ENCODE measurements at regions not wholly inside any gene's neighbourhood (a gene's known extent, or its start where the extent isn't known, plus 50 kb on each side); places are given as distances from the start of the nearest gene placed in this dataset.
"Not testable (repeated sequence)": the region's sequence is repeated elsewhere in the genome, so short reads cannot be mapped to it uniquely, and the experiment has no call there.

DNA sequence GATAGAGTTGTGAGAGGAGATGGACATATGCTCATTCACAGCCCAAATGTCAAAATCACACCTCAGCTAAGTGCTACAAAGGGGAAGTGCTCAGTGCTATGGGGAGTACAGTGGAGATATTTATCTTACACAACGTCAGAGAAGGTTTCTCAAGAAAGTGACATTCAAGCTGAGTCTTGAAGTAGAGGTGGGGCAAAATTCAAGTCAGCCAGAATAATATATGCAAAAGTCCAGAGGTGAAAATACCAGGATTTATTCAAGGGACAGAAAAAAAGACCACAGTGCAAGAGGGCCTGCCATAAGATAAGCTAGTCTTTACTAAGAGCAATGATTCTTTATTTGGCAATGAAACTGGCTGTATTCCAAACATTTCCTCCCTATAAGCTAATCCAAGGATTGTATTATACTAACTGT, 327.8 kb upstream of the PIK3R1 start:
- DNase-seq (ENCODE audit: low spot score), result no peak

GRCh38 chr5:67886761-67887160, 328.8 kb upstream of the PIK3R1 start:
- DNase-seq (ENCODE audit: low spot score), result no peak

GRCh38 chr5:67880876-67881275, 334.7 kb upstream of the PIK3R1 start:
- no peak for DNase-seq (ENCODE audit: low spot score)

- no peak for DNase-seq (ENCODE audit: low spot score)
These were observed 335.1 kb upstream of the PIK3R1 start for GRCh38 chr5:67880511-67880805.

GRCh38 chr5:67879620-67880510, 335.7 kb upstream of the PIK3R1 start:
- DNase-seq (ENCODE audit: low spot score), result no peak

- no peak for DNase-seq (ENCODE audit: low spot score)
These were observed 336.6 kb upstream of the PIK3R1 start for GRCh38 chr5:67878933-67879332.

GRCh38 chr5:67876371-67876770, 339.2 kb upstream of the PIK3R1 start:
- no peak for DNase-seq (ENCODE audit: low spot score)

DNA sequence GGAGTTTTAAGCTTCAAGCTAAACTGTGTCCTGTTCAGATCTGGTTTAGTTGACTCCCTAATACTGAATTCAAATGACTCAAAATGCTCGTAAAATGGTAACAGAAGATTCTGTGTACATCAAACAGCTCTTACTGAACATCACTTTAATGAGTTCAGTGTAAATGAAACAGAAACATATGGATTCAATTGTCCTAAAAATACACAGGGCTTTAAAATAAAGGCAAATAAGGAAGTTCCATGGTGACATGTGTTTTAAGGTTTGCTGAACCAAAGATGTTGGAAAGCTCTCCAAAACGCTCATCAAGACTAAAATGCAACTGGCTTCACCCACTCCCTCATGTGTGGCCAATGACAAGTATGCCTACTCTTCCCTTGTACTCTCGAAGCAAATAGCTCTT, 340.0 kb upstream of the PIK3R1 start:
- DNase-seq (ENCODE audit: low spot score), result no peak

DNA sequence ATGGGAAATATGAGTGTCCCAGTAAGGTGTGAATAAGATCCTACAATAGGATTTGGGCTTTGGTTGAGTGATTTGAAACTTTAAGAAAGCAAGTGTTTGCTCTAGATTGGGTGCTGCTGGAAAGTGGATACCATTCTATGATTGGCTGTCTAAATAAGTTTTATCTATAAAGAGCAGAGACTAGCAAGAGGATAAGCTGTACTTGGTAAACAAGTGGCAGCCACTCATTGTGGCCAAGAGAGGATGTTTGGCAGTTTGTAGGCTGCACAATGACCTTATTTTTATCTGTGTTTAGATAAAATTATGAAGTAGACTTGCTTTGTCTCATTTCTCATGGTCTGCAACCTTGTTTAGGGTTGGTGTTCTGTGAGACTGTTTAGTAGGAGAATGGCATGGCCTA, 341.6 kb upstream of the PIK3R1 start:
- DNase-seq (ENCODE audit: low spot score), result no peak

DNA sequence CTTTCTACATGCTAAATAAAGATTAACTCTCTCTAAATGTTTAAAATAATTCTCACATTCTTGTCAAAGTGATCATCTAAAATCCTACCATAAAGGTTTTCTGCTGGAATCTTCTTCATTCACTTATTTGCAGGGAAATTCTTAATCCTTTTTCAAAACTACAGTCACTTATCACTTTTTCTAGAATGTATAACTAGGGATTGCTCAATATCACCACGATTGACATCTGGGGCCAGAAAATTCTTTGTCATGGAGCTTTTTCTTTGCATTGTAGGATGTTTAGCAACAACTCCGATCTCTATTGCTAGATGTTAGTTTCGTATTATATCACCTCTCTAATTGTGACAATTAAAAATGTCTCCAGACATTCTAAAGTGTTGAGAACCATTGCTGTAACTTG, 344.9 kb upstream of the PIK3R1 start:
- DNase-seq (ENCODE audit: low spot score), result no peak

DNA sequence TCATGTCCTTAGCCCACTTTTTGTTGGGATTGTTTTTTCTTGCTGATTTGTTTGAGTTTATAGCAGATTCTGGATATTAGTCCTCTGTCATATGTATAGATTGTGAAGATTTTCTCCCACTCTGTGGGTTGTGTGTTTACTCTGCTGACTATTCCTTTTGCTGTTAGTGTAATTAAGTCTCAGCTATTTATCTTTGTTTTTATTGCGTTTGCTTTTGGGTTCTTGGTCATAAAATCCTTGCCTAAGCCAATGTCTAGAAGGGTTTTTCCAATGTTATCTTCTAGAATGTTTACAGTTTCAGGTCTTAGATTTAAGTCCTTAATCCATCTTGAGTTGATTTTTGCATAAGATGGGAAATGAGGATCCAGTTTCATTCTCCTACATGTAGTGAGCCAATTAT, 351.2 kb upstream of the PIK3R1 start:
- not testable (repeated sequence) for DNase-seq (ENCODE audit: low spot score)

GRCh38 chr5:67858471-67859031, 357.0 kb upstream of the PIK3R1 start:
- DNase-seq (ENCODE audit: low spot score), result no peak

GRCh38 chr5:67857502-67857901, 358.1 kb upstream of the PIK3R1 start:
- no peak for DNase-seq (ENCODE audit: low spot score)

DNA sequence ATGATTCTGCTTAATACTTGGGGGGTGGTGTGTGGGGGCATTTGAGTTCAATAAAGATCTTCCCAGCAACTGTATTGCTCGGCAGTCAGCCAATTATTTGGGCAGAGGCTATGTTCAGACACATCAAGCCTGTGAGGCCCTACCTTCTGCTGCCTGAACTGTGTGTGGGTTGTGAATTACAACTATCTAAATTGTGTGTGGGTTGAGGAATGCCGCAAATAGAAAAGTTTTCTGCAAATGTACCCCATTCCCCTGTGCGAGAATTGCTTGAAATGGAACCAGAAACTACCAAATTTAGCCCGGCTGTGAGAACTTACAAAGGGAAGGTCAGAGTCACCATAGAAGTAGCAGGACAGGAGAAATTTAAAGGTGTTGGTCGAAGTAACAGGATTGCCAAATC, 360.0 kb upstream of the PIK3R1 start:
- DNase-seq (ENCODE audit: low spot score), result no peak

DNA sequence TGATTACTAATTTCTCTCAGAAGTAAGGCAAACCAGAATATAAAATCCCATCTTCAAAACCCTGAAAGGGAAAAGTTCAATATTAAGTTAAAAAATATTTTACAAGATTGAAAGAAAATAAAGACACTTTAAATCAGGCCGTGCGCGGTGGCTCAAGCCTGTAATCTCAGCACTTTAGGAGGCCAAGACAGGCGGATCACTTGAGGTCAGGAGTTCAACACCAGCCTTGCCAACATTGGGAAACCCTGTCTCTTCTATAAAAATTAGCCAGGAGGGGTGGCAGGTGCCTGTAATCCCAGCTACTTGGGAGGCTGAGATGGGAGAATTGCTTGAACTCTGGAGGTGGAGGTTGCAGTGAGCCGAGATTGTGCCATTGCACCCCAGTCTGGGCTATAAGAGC, 364.6 kb upstream of the PIK3R1 start:
- not testable (repeated sequence) for DNase-seq (ENCODE audit: low spot score)

DNA sequence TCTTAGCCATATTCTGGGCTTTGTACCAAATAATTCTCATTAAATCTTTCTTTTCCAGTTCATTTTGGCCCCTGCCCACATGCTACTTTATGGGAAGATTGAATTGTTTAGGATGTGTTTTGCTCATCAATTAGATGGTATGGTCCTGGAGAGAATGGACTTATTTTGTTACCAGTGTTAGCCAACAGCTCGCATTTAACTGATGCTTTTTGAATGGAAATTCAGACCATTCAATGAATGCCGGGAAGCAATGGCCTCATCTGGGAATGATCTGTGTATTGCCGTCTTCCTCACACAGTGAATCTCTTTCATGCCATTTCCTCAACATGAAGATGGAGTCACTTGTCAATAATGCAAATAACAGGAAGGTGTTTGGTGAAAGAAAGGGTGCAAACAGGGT, 370.6 kb upstream of the PIK3R1 start:
- DNase-seq (ENCODE audit: low spot score), result no peak

GRCh38 chr5:67842806-67843205, 372.8 kb upstream of the PIK3R1 start:
- no peak for DNase-seq (ENCODE audit: low spot score)

DNA sequence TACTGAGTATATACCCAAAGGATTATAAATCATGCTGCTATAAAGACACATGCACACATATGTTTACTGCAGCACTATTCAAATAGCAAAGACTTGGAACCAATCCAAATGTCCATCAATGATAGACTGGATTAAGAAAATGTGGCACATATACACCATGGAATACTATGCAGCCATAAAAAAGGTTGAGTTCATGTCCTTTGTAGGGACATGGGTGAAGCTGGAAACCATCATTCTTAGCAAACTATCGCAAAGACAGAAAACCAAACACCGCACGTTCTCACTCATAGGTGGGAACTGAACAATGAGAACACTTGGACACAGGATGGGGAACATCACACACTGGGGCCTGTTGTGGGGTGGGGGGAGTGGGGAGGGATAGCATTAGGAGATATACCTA, 378.3 kb upstream of the PIK3R1 start:
- not testable (repeated sequence) for DNase-seq (ENCODE audit: low spot score)

GRCh38 chr5:67836496-67836895, 379.1 kb upstream of the PIK3R1 start:
- not testable (repeated sequence) for DNase-seq (ENCODE audit: low spot score)

DNA sequence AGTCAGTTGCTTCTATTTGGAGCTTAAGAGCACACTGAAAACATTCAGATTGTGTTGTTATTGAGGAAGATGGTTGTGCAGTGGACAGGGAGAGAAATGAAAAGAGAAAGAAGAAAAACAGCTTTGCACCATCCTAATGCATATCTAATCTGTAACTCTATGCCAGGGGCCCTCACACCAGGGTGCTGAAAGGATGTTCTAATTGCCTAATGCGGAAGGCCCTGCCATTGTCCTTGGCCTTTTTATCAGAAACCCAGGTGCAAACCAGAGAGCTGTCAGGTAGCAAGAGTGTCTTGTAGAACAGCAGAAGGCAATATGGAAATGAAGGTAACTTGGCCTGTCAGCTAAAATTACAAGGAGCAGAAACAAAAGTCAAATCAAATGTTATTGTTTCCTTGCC, 384.5 kb upstream of the PIK3R1 start:
- DNase-seq (ENCODE audit: low spot score), result no peak

GRCh38 chr5:67827541-67827940, 388.0 kb upstream of the PIK3R1 start:
- DNase-seq (ENCODE audit: low spot score), result no peak

DNA sequence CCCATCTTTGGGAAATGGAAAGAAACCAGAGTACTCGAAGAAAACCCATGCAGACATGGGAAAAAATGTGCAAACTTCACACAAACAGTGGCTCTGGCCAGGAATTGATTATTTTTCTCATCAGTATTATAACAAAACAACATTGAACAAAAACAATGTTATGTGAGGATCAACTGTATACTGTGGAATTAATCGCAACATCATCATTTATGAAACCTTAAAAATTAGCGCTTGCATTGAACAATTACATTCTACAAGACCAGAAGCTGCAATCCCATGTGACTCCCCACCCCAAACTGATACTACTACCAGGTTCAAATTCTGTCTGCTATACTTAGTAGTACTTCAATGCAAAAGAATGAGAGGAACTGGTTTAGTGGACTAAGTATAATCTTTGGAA, 390.7 kb upstream of the PIK3R1 start:
- no peak for DNase-seq (ENCODE audit: low spot score)

- DNase-seq (ENCODE audit: low spot score), result no peak
These were observed 397.9 kb upstream of the PIK3R1 start for GRCh38 chr5:67817652-67818051.
